Activated naive CD8-positive, alpha-beta T cell (primary cell): ENCODE measurements at regions not wholly inside any gene's neighbourhood (a gene's known extent, or its start where the extent isn't known, plus 50 kb on each side); places are given as distances from the start of the nearest gene placed in this dataset.

Source experiments
- H3K27ac Mint-ChIP-seq: one replicate; pipeline ENCODE4 v1.8.0; 2021; ENCODE audit warnings: mixed read lengths
- H3K27me3 Mint-ChIP-seq: one replicate; pipeline ENCODE4 v1.8.0; 2021; ENCODE audit warnings: mixed read lengths
- H3K36me3 Mint-ChIP-seq: one replicate; pipeline ENCODE4 v1.8.0; 2021; ENCODE audit warnings: mixed read lengths
- H3K4me1 Mint-ChIP-seq: one replicate; pipeline ENCODE4 v1.8.0; 2021; ENCODE audit warnings: low read depth, mixed read lengths
- H3K4me3 Mint-ChIP-seq: one replicate; pipeline ENCODE4 v1.8.0; 2021; ENCODE audit warnings: mild to moderate bottlenecking, mixed read lengths
- H3K9me3 Mint-ChIP-seq: one replicate; pipeline ENCODE4 v1.8.0; 2021; ENCODE audit warnings: low read depth, mixed read lengths

- Mint-ChIP-seq H3K9me3 (peaks cover 12% of the 10 kb centered on the region), H3K27me3 (peaks cover 1% of the 10 kb centered on the region), H3K4me1 (no peaks in the 10 kb centered on the region), H3K36me3 (peaks cover 6% of the 10 kb centered on the region), H3K27ac (no peak overlapping the region), H3K4me3 (no peak overlapping the region)
Measured at GRCh38 chr3:23029001-23029400, 174.1 kb upstream of the UBE2E2 start.

- Mint-ChIP-seq H3K27ac (no peak overlapping the region), H3K36me3 (peaks cover 3% of the 10 kb centered on the region), H3K9me3 (peaks cover 4% of the 10 kb centered on the region), H3K27me3 (no peaks in the 10 kb centered on the region), H3K4me3 (no peak overlapping the region), H3K4me1 (peaks cover 21% of the 10 kb centered on the region)
Measured at GRCh38 chr3:23035927-23036640, 167.0 kb upstream of the UBE2E2 start.

GRCh38 chr3:23036728-23037127 is 166.4 kb upstream of the UBE2E2 start:
- Mint-ChIP-seq H3K4me3 (no peak overlapping the region), H3K27me3 (no peaks in the 10 kb centered on the region), H3K27ac (no peak overlapping the region), H3K4me1 (peaks cover 21% of the 10 kb centered on the region), H3K9me3 (peaks cover 4% of the 10 kb centered on the region), H3K36me3 (peaks cover 3% of the 10 kb centered on the region)

GRCh38 chr3:23038471-23038870 is 164.7 kb upstream of the UBE2E2 start:
- no peaks in the 10 kb centered on the region for H3K27me3 Mint-ChIP-seq
- no peak overlapping the region for H3K27ac Mint-ChIP-seq
- H3K4me1 Mint-ChIP-seq, result peaks cover 21% of the 10 kb centered on the region
- peaks cover under 1% of the 10 kb centered on the region for H3K9me3 Mint-ChIP-seq
- no peak overlapping the region for H3K4me3 Mint-ChIP-seq
- H3K36me3 Mint-ChIP-seq, result peaks cover under 1% of the 10 kb centered on the region

GRCh38 chr3:23041918-23042696 is 161.0 kb upstream of the UBE2E2 start:
- H3K4me1 Mint-ChIP-seq, result no peaks in the 10 kb centered on the region
- H3K9me3 Mint-ChIP-seq, result peaks cover 11% of the 10 kb centered on the region
- H3K36me3 Mint-ChIP-seq, result peaks cover 5% of the 10 kb centered on the region
- H3K4me3 Mint-ChIP-seq, result no peak overlapping the region
- H3K27me3 Mint-ChIP-seq, result no peaks in the 10 kb centered on the region
- no peak overlapping the region for H3K27ac Mint-ChIP-seq

- peaks cover 11% of the 10 kb centered on the region for H3K9me3 Mint-ChIP-seq
- H3K27me3 Mint-ChIP-seq, result no peaks in the 10 kb centered on the region
- peaks cover 5% of the 10 kb centered on the region for H3K36me3 Mint-ChIP-seq
- H3K27ac Mint-ChIP-seq, result no peak overlapping the region
- no peak overlapping the region for H3K4me3 Mint-ChIP-seq
- H3K4me1 Mint-ChIP-seq, result no peaks in the 10 kb centered on the region
Measured at GRCh38 chr3:23044463-23044862, 158.7 kb upstream of the UBE2E2 start.

GRCh38 chr3:23046536-23046935 is 156.6 kb upstream of the UBE2E2 start:
- Mint-ChIP-seq H3K4me1 (no peaks in the 10 kb centered on the region), H3K27ac (no peak overlapping the region), H3K27me3 (no peaks in the 10 kb centered on the region), H3K36me3 (peaks cover 5% of the 10 kb centered on the region), H3K4me3 (no peak overlapping the region), H3K9me3 (peaks cover 11% of the 10 kb centered on the region)

GRCh38 chr3:23051240-23052140 is 151.6 kb upstream of the UBE2E2 start:
- Mint-ChIP-seq H3K36me3 (no peaks in the 10 kb centered on the region), H3K27ac (no peak overlapping the region), H3K4me1 (peaks cover 13% of the 10 kb centered on the region), H3K9me3 (peaks cover 3% of the 10 kb centered on the region), H3K27me3 (no peaks in the 10 kb centered on the region), H3K4me3 (no peak overlapping the region)

- Mint-ChIP-seq H3K36me3 (no peaks in the 10 kb centered on the region), H3K4me3 (no peak overlapping the region), H3K4me1 (peaks cover 16% of the 10 kb centered on the region), H3K9me3 (no peaks in the 10 kb centered on the region), H3K27me3 (no peaks in the 10 kb centered on the region), H3K27ac (no peak overlapping the region)
Measured at GRCh38 chr3:23052208-23052607, 150.9 kb upstream of the UBE2E2 start.

GRCh38 chr3:23052620-23053019 is 150.5 kb upstream of the UBE2E2 start:
- no peaks in the 10 kb centered on the region for H3K9me3 Mint-ChIP-seq
- peaks cover 16% of the 10 kb centered on the region for H3K4me1 Mint-ChIP-seq
- no peak overlapping the region for H3K4me3 Mint-ChIP-seq
- H3K27ac Mint-ChIP-seq, result no peak overlapping the region
- no peaks in the 10 kb centered on the region for H3K27me3 Mint-ChIP-seq
- no peaks in the 10 kb centered on the region for H3K36me3 Mint-ChIP-seq

GRCh38 chr3:23055733-23056376 is 147.3 kb upstream of the UBE2E2 start:
- H3K4me3 Mint-ChIP-seq, result peak overlapping the region; percentile 33
- peaks cover 16% of the 10 kb centered on the region for H3K4me1 Mint-ChIP-seq
- H3K27me3 Mint-ChIP-seq, result no peaks in the 10 kb centered on the region
- H3K27ac Mint-ChIP-seq, result peak overlapping the region; percentile 35
- H3K9me3 Mint-ChIP-seq, result peaks cover 4% of the 10 kb centered on the region
- H3K36me3 Mint-ChIP-seq, result no peaks in the 10 kb centered on the region

GRCh38 chr3:23062582-23062981 is 140.5 kb upstream of the UBE2E2 start:
- H3K27ac Mint-ChIP-seq, result no peak overlapping the region
- no peaks in the 10 kb centered on the region for H3K4me1 Mint-ChIP-seq

GRCh38 chr3:23062982-23063381 is 140.1 kb upstream of the UBE2E2 start:
- Mint-ChIP-seq H3K9me3 (peaks cover 4% of the 10 kb centered on the region), H3K4me3 (no peak overlapping the region), H3K27me3 (peaks cover 3% of the 10 kb centered on the region), H3K27ac (no peak overlapping the region), H3K4me1 (no peaks in the 10 kb centered on the region), H3K36me3 (no peaks in the 10 kb centered on the region)

More at GRCh38 chr3:23062582-23062981, 140.5 kb upstream of the UBE2E2 start:
- no peaks in the 10 kb centered on the region for H3K36me3 Mint-ChIP-seq
- peaks cover 3% of the 10 kb centered on the region for H3K27me3 Mint-ChIP-seq
- peaks cover 4% of the 10 kb centered on the region for H3K9me3 Mint-ChIP-seq
- H3K4me3 Mint-ChIP-seq, result no peak overlapping the region

- Mint-ChIP-seq H3K9me3 (no peaks in the 10 kb centered on the region), H3K36me3 (no peaks in the 10 kb centered on the region)
Measured at GRCh38 chr3:23067116-23067515, 136.0 kb upstream of the UBE2E2 start.

More at GRCh38 chr3:23067116-23067515, 136.0 kb upstream of the UBE2E2 start:
- H3K27ac Mint-ChIP-seq, result no peak overlapping the region
- no peak overlapping the region for H3K4me3 Mint-ChIP-seq
- H3K4me1 Mint-ChIP-seq, result no peaks in the 10 kb centered on the region
- peaks cover 4% of the 10 kb centered on the region for H3K27me3 Mint-ChIP-seq
